ENCODE measurements at regions not wholly inside any gene's neighbourhood (a gene's known extent, or its start where the extent isn't known, plus 50 kb on each side); places are given as distances from the start of the nearest gene placed in this dataset.

- TF ChIP-seq, protein P1, sequence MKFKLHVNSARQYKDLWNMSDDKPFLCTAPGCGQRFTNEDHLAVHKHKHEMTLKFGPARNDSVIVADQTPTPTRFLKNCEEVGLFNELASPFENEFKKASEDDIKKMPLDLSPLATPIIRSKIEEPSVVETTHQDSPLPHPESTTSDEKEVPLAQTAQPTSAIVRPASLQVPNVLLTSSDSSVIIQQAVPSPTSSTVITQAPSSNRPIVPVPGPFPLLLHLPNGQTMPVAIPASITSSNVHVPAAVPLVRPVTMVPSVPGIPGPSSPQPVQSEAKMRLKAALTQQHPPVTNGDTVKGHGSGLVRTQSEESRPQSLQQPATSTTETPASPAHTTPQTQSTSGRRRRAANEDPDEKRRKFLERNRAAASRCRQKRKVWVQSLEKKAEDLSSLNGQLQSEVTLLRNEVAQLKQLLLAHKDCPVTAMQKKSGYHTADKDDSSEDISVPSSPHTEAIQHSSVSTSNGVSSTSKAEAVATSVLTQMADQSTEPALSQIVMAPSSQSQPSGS (tag by site-specific recombination; IDR thresholded peaks at IDR 0.05; ENCODE audit: low read depth), result no peak
- no peak for TF ChIP-seq ZNF24 (tag by site-specific recombination; IDR thresholded peaks at IDR 0.05)
Measured at GRCh38 chr16:86874141-86874540, 295.8 kb downstream of the FOXL1 start.
